ENCODE measurements at regions not wholly inside any gene's neighbourhood (a gene's known extent, or its start where the extent isn't known, plus 50 kb on each side); places are given as distances from the start of the nearest gene placed in this dataset.

- no peak for DNase-seq (ENCODE audit: low read depth in 3 of 3, low spot score in 2 of 3)
Measured at GRCh38 chr18:2316751-2317696, 254.3 kb downstream of the METTL4 start.

GRCh38 chr18:2324459-2324858 lies 246.8 kb downstream of the METTL4 start:
- no peak for DNase-seq (ENCODE audit: low read depth in 3 of 3, low spot score in 2 of 3)

GRCh38 chr18:2325308-2325849 lies 245.9 kb downstream of the METTL4 start:
- no peak for DNase-seq (ENCODE audit: low read depth in 3 of 3, low spot score in 2 of 3)

GRCh38 chr18:2325933-2326332 lies 245.4 kb downstream of the METTL4 start:
- DNase-seq (ENCODE audit: low read depth in 3 of 3, low spot score in 2 of 3), result no peak

GRCh38 chr18:2326999-2327398 lies 244.3 kb downstream of the METTL4 start:
- no peak for DNase-seq (ENCODE audit: low read depth in 3 of 3, low spot score in 2 of 3)

- DNase-seq (ENCODE audit: low read depth in 3 of 3, low spot score in 2 of 3), result no peak
Measured at GRCh38 chr18:2330764-2331163, 240.5 kb downstream of the METTL4 start.

GRCh38 chr18:2331491-2331890 lies 239.8 kb downstream of the METTL4 start:
- no peak for DNase-seq (ENCODE audit: low read depth in 3 of 3, low spot score in 2 of 3)

GRCh38 chr18:2336690-2337392 lies 234.5 kb downstream of the METTL4 start:
- no peak for DNase-seq (ENCODE audit: low read depth in 3 of 3, low spot score in 2 of 3)

- DNase-seq (ENCODE audit: low read depth in 3 of 3, low spot score in 2 of 3), result no peak
Measured at GRCh38 chr18:2337552-2338141, 233.7 kb downstream of the METTL4 start.

- no peak for DNase-seq (ENCODE audit: low read depth in 3 of 3, low spot score in 2 of 3)
Measured at GRCh38 chr18:2338601-2339000, 232.7 kb downstream of the METTL4 start.

GRCh38 chr18:2340335-2340734 lies 231.0 kb downstream of the METTL4 start:
- no peak for DNase-seq (ENCODE audit: low read depth in 3 of 3, low spot score in 2 of 3)

GRCh38 chr18:2348003-2348402 lies 223.3 kb downstream of the METTL4 start:
- no peak for DNase-seq (ENCODE audit: low read depth in 3 of 3, low spot score in 2 of 3)

GRCh38 chr18:2351126-2351850 lies 220.0 kb downstream of the METTL4 start:
- no peak for DNase-seq (ENCODE audit: low read depth in 3 of 3, low spot score in 2 of 3)

GRCh38 chr18:2354292-2354691 lies 217.0 kb downstream of the METTL4 start:
- no peak for DNase-seq (ENCODE audit: low read depth in 3 of 3, low spot score in 2 of 3)

GRCh38 chr18:2356906-2357305 lies 214.4 kb downstream of the METTL4 start:
- no peak for DNase-seq (ENCODE audit: low read depth in 3 of 3, low spot score in 2 of 3)

- DNase-seq (ENCODE audit: low read depth in 3 of 3, low spot score in 2 of 3), result no peak
Measured at GRCh38 chr18:2360861-2361260, 210.4 kb downstream of the METTL4 start.

GRCh38 chr18:2368102-2368501 lies 203.2 kb downstream of the METTL4 start:
- DNase-seq (ENCODE audit: low read depth in 3 of 3, low spot score in 2 of 3), result no peak

- no peak for DNase-seq (ENCODE audit: low read depth in 3 of 3, low spot score in 2 of 3)
Measured at GRCh38 chr18:2376707-2377106, 194.6 kb downstream of the METTL4 start.

- no peak for DNase-seq (ENCODE audit: low read depth in 3 of 3, low spot score in 2 of 3)
Measured at GRCh38 chr18:2380101-2380500, 191.2 kb downstream of the METTL4 start.

- no peak for DNase-seq (ENCODE audit: low read depth in 3 of 3, low spot score in 2 of 3)
Measured at GRCh38 chr18:2381539-2381938, 189.8 kb downstream of the METTL4 start.

GRCh38 chr18:2387588-2387987 lies 183.7 kb downstream of the METTL4 start:
- DNase-seq (ENCODE audit: low read depth in 3 of 3, low spot score in 2 of 3), result no peak
